ENCODE measurements at regions not wholly inside any gene's neighbourhood (a gene's known extent, or its start where the extent isn't known, plus 50 kb on each side); places are given as distances from the start of the nearest gene placed in this dataset.

DNA sequence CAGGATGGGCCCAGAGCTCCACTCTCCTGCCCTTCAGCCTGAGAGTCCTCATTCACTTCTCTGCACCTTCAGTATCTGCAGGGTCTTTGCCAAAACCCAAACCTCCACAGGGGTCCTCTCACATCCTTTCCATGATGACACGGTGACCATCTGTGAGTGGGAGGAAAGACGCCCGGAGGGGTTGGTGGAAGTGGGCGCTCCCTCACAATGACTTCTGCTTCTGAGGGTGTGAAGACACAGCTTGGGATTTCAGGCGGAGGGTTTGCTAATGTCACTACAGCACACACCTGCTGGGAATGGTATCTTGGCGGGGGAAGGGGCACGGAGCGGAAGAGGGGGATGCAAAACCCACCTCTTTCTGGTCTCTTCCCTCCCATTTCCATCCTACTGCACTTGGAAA is 115.1 kb upstream of the SDK2 start:
- TF ChIP-seq POLR2A (IDR thresholded peaks at IDR 0.05), result no peak
- TF ChIP-seq, protein P1, sequence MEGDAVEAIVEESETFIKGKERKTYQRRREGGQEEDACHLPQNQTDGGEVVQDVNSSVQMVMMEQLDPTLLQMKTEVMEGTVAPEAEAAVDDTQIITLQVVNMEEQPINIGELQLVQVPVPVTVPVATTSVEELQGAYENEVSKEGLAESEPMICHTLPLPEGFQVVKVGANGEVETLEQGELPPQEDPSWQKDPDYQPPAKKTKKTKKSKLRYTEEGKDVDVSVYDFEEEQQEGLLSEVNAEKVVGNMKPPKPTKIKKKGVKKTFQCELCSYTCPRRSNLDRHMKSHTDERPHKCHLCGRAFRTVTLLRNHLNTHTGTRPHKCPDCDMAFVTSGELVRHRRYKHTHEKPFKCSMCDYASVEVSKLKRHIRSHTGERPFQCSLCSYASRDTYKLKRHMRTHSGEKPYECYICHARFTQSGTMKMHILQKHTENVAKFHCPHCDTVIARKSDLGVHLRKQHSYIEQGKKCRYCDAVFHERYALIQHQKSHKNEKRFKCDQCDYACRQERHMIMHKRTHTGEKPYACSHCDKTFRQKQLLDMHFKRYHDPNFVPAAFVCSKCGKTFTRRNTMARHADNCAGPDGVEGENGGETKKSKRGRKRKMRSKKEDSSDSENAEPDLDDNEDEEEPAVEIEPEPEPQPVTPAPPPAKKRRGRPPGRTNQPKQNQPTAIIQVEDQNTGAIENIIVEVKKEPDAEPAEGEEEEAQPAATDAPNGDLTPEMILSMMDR (IDR thresholded peaks at IDR 0.05), result no peak

All from testis (tissue), 2 donors.